Stimulated activated CD4-positive, alpha-beta T cell treated with anti-CD3 and anti-CD28 coated beads, Interleukin-4, amount 100 ng/mL, for 4 hours (primary cell): ENCODE measurements at regions not wholly inside any gene's neighbourhood (a gene's known extent, or its start where the extent isn't known, plus 50 kb on each side); places are given as distances from the start of the nearest gene placed in this dataset.

Experiments used
- DNase-seq, 2 experiments: peaks; one replicate each; pipeline ENCODE4 v3.0.0-alpha.2; 2020

- no peak for DNase-seq
Measured at GRCh38 chr9:79362100-79363081, 209.4 kb upstream of the TLE4 start.

- DNase-seq: no peak
Measured at GRCh38 chr9:79369676-79370075, 202.1 kb upstream of the TLE4 start.

GRCh38 chr9:79371301-79371700, 200.5 kb upstream of the TLE4 start:
- DNase-seq: no peak

- DNase-seq: no peak
Measured at GRCh38 chr9:79371948-79372555, 199.7 kb upstream of the TLE4 start.

GRCh38 chr9:79377339-79377855, 194.4 kb upstream of the TLE4 start:
- DNase-seq: no peak

GRCh38 chr9:79378107-79378506, 193.7 kb upstream of the TLE4 start:
- no peak for DNase-seq

GRCh38 chr9:79382044-79382443, 189.7 kb upstream of the TLE4 start:
- DNase-seq: no peak

GRCh38 chr9:79382458-79382857, 189.3 kb upstream of the TLE4 start:
- DNase-seq: no peak

- no peak for DNase-seq
Measured at GRCh38 chr9:79383096-79383495, 188.7 kb upstream of the TLE4 start.

GRCh38 chr9:79384091-79384490, 187.7 kb upstream of the TLE4 start:
- no peak for DNase-seq

- DNase-seq: no peak
Measured at GRCh38 chr9:79384501-79384900, 187.3 kb upstream of the TLE4 start.

- no peak for DNase-seq
Measured at GRCh38 chr9:79387101-79387835, 184.5 kb upstream of the TLE4 start.

GRCh38 chr9:79390077-79390698, 181.6 kb upstream of the TLE4 start:
- no peak for DNase-seq

GRCh38 chr9:79390781-79391770, 180.7 kb upstream of the TLE4 start:
- no peak for DNase-seq

- no peak for DNase-seq
Measured at GRCh38 chr9:79395228-79395627, 176.5 kb upstream of the TLE4 start.

GRCh38 chr9:79395755-79396154, 176.0 kb upstream of the TLE4 start:
- DNase-seq: no peak

GRCh38 chr9:79396168-79396567, 175.6 kb upstream of the TLE4 start:
- no peak for DNase-seq

- peak in 1 of 2 experiments; percentile 1 for DNase-seq
Measured at GRCh38 chr9:79403495-79403894, 168.3 kb upstream of the TLE4 start.

GRCh38 chr9:79408200-79408599, 163.6 kb upstream of the TLE4 start:
- DNase-seq: no peak

GRCh38 chr9:79408617-79409016, 163.1 kb upstream of the TLE4 start:
- no peak for DNase-seq

GRCh38 chr9:79409182-79409823, 162.5 kb upstream of the TLE4 start:
- no peak for DNase-seq
